OCI-LY1 (cell line): ENCODE measurements at regions not wholly inside any gene's neighbourhood (a gene's known extent, or its start where the extent isn't known, plus 50 kb on each side); places are given as distances from the start of the nearest gene placed in this dataset.

Experiments used
- CTCF ChIP-seq: fragments of 200-600 bp; sonication (generic), shearing (Covaris generic); IDR thresholded peaks from 2 replicates; pipeline ENCODE4 v1.5.1; 2017; ENCODE audit warnings: mild to moderate bottlenecking, antibody characterized with exemption, low read length, moderate library complexity, mixed read lengths
- EZH2 ChIP-seq: fragments of 200-600 bp; sonication (generic), shearing (Covaris generic); IDR thresholded peaks from 2 replicates; pipeline ENCODE4 v1.8.0; 2017; ENCODE audit warnings: borderline replicate concordance, mixed run types, mild to moderate bottlenecking, antibody characterized with exemption, low read length, moderate library complexity, mixed read lengths

GRCh38 chr3:116950301-116951055, 240.9 kb downstream of the TUSC7 start:
- TF ChIP-seq CTCF (no peak), EZH2 (no peak)
